GM21737 (cell line): ENCODE measurements at regions not wholly inside any gene's neighbourhood (a gene's known extent, or its start where the extent isn't known, plus 50 kb on each side); places are given as distances from the start of the nearest gene placed in this dataset.
"Not testable (repeated sequence)": the region's sequence is repeated elsewhere in the genome, so short reads cannot be mapped to it uniquely, and the experiment has no call there.

ENCODE experiments used
- ATAC-seq: cut with Tn5 transposase; IDR thresholded peaks from one replicate; pipeline ENCODE4 v1.9.1; 2021; ENCODE audit warnings: mild to moderate bottlenecking, moderate library complexity; ENCODE audit not compliant: unreplicated experiment

- ATAC-seq: no peak
Observed at GRCh38 chr3:81375921-81376320, 385.5 kb downstream of the GBE1 start.

- ATAC-seq: no peak
Observed at GRCh38 chr3:81364411-81364810, 397.0 kb downstream of the GBE1 start.

DNA sequence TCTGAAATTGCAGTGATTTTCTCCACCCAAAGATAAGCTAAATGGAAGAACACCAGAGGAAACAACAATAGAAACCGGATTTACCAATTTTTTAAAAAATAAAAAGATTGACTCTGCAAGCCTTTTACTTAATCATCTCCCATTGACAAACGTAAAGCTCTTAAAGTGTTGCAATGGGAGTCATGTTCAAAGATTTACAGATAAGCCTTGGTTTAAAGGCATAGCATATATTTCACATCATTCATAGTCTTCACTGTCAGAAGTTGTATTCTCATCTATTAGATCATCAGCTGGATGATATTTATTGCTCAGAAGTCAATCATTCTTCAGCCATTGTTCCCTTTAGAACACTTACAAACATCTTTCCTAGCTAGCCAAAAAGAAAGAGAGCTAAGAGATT is 397.6 kb downstream of the GBE1 start:
- no peak for ATAC-seq

DNA sequence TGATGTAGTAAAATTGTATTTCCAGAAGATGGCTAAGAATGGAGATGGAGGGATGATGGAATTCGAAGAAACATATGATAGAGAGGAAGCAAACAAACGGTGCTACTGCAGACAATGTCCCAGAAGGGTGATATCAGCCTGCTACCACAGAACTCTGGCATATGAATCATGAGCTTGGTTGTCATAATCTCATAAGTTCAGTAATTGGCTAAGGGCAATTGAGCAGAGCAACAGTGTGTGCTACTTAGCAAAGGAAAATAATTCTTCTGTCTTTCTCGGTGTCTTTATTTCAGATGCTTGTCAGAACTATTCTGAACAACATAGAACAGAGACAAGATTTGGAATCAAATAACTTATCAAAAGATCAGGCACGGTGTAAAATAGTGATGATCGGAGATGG is 407.3 kb downstream of the GBE1 start:
- ATAC-seq: no peak

DNA sequence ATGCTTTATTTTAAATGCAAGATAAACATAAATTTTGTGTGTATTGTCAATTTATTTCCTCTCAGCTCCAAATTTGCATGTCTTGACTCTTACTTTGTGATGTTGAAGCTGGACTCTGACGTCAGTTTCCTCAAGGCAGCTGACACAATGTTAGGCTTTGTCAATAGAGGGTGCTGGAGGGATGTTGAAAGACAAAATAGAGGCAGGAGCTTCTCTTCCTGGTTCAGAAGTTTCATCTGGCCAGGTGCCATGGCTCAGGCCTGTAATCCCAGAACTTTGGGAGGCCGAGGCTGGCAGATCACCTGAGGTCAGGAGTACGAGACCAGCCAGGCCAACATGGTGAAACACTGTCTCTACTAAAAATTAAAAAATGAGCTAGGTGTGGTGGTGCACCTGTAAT is 408.6 kb downstream of the GBE1 start:
- no peak for ATAC-seq

DNA sequence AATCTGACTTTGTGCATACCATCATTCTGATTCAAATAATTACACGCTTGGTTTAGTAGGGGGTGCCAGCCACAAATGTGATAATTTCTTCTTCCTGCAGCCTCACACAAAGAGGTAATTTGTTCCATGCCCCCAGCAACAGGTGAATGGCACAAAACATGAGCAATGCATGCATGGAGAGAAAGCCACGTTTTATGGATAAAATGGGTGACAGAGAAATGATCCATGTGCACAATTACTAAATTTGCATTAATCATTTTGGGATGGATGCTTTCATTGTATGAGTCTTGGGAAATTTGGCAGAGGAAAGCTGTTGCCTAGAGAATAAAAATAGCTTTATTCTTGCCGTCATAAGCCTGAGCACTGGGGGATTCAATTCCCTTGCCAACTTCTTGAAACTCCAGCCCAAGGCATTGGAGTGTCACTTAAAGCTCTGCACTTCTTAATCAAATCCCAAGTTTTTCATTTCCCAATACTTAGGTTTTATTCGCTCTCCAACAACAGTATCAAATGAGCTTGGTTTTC is 411.6 kb downstream of the GBE1 start:
- ATAC-seq: no peak

DNA sequence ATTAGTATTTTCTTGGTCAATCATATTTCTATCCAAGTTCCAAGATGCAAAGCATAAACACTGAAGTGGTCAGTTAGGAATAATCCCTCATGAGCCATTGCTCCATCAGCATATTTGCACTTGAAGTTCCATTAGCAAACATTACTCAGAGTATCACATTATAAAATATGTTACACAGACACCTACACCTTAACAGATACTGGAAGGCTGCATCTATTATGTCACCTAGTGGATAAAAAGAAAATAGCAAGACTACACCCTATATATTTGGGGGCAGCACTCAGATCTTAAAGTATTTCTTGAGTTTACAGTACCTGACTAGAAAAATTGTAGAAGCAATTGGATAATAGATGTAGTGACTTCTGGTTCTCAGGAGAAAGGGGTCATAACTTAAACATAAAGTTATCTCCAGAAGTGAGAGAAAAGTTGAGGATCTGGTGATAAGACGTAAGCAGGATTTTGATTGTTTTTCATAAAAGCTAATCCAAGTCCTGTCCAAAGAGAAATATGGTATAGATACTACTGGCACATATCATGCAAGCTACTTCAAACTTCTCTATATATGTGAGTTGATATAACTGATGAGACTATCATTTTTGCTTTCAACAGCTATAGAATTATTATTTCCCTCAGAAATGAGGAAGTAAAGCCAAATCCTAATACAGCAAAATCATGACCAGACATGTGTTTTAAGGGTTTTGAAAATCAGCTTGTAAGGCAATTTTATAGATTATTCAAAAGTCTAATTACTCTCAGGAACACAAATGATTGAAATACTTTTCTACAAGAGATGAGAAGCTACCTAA is 422.2 kb downstream of the GBE1 start:
- peak; percentile 72 for ATAC-seq

- no peak for ATAC-seq
Observed at GRCh38 chr3:81336470-81336869, 425.0 kb downstream of the GBE1 start.

- not testable (repeated sequence) for ATAC-seq
Observed at GRCh38 chr3:81329835-81330234, 431.6 kb downstream of the GBE1 start.

DNA sequence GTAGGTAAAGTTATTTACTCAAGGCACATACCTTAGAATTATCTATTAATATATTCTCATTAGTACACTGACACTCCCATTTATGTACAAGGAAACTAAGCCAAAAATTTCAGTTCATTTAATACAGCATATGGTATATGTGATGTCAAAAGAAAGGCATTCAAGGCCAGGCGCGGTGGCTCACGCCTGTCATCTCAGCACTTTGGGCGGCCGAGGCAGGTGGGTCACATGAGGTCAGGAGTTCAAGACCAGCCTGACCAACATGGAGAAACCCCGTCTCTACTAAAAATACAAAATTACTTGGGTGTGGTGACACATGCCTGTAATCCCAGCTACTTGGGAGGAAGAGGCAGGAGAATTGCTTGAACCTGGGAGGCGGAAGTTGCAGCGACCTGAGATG is 435.2 kb downstream of the GBE1 start:
- no peak for ATAC-seq

- no peak for ATAC-seq
Observed at GRCh38 chr3:81320862-81321261, 440.6 kb downstream of the GBE1 start.

- ATAC-seq: no peak
Observed at GRCh38 chr3:81315030-81315429, 446.4 kb downstream of the GBE1 start.

DNA sequence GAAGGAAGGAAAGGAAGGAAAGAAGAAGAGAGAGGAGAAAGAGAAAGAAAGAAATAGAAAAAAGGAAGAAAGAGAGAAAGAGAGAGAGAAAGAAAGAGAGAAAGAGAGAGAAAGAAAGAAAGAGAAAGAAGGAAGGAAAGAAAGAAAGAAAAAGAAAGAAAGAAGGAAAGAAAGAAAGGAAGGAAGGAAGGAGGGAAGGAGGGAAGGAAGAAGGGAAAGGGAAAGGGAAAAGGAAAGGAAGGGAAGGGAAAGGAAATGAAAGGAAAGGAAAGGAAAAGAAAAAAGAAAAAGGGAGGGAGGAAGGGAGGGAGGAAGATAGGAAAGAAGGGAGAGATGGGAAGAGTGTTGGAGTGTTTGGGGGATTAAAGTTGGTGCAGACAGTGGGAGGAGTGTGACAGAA is 450.1 kb downstream of the GBE1 start:
- ATAC-seq: no peak

- no peak for ATAC-seq
Observed at GRCh38 chr3:81308306-81308705, 453.1 kb downstream of the GBE1 start.

GRCh38 chr3:81307221-81307620 is 454.2 kb downstream of the GBE1 start:
- no peak for ATAC-seq

GRCh38 chr3:81303321-81303720 is 458.1 kb downstream of the GBE1 start:
- no peak for ATAC-seq

DNA sequence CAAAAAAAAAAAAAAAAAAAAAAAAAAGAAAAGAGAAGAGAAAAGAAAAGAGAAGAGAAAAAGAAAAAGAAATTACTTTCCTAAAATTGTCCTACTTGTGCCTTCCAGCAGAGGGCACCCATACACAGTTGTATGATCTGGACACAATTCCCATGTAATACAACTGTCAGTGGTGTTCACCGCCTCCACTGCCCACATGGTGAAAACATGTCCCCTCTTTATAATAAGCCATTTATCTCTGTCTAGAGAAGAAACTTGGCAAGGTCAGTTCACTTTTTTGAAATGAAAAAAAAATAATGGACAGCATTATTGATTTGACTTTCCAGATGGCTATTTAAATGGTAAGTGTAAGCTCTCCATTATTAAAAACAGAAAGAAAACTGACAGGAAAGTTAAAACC is 459.4 kb downstream of the GBE1 start:
- ATAC-seq: no peak

DNA sequence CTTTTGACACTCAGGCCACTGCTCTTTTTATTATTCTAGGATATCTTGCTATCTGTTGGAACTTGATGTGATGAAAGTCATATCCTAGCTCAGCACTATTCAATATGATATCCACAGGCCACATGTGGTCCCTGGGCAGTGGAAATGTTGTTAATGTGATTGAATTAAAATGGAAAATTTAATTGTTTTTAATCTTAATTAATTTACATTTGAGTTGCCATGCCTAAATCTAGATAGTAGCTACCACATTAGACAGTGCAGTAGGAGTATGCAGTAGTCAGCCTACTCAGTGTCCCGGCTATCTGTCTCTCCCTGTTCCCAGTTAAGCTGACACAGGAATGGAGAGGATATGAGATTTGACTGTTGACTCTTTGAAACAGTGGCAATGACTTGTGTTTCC is 460.2 kb downstream of the GBE1 start:
- ATAC-seq: no peak

DNA sequence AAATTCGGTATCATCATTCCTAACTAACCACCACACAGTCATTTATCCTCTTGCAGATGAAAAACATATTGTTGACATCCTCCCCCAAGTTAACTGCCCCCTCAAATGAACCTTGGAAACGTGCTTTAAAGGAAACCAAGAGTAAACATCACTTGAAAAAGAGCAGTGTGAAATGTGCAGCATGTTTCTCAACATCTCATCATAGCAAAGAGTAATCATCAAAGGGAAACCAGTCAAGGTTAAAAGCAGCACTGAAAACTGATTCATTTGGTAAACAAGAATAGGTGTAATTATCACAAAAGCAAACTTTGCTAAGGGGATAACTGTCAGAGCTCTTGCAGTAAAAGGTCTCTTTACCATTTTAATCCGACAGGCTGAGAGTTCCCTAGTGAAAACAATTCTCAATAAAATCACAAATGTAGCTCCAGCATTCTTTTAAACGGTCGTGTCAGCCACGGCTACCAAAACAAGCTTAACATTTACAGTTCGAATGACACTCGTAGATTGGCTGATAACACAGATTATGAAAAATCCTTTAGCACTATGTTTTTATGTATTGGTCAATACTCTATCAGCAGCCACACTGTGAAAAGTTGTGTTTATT is 461.0 kb downstream of the GBE1 start:
- no peak for ATAC-seq

GRCh38 chr3:81299481-81299880 is 462.0 kb downstream of the GBE1 start:
- no peak for ATAC-seq

DNA sequence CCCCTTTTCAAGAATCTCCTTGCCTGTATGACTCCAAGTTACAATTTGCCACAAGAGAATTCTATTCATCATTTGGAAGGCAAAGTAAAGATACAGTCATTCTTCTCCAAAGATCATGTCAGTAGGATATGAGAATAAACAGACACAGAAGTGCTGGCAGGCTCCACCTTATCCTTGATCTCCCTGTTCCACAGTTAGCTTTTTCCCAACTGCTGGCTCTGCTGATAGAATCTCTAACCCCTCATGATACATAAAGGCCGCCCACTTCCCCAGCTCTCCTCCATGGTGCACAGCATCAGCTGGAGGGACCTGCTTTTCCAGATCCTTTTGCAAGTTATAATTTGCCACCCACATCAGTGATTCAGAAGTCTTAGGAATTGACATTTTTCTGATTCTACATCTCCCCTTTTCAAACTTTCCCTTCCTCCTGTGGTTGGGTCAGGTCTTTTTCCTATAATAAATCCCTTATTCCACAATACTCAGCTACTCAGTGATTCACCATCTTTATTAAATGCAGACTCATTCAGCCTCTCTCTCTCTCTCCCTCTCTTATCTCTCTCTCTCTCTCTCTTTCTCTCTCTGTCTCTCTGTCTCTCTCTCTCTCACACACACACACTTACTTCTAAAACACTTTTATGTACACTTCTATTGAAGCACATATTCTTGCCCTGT is 465.4 kb downstream of the GBE1 start:
- ATAC-seq: no peak

DNA sequence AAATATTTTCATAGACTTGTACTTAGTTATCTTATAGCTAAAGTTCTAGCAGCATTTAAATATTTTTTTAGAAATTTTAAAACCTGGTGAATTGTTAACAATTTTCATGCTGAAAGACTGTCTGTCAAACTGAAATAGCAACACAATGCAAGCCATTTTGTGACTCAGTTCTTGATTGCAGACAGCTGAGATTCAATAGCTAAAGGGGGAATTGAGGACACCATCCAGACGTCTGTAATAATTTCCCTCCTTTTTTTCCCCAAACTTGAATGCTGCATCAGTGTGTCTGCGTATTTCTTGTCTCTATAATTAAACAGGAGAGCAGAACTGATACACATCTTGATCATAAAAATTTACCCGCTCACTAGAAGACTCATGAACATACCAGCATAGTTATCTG is 468.3 kb downstream of the GBE1 start:
- no peak for ATAC-seq
